Liver (tissue), 3 donors: ENCODE measurements at regions not wholly inside any gene's neighbourhood (a gene's known extent, or its start where the extent isn't known, plus 50 kb on each side); places are given as distances from the start of the nearest gene placed in this dataset.
A peak's percentile ranks its signal among the peaks of the same experiment; 100 is the strongest.

ENCODE experiments used
- CTCF ChIP-seq: fragments of 150-350 bp; IDR thresholded peaks from 2 replicates; pipeline ENCODE4 v1.5.1; 2017; ENCODE audit warnings: improper control_type of control experiment, low read depth, low read length; ENCODE audit not compliant: missing input control
- GABPA ChIP-seq, 2 donors: IDR thresholded peaks in 1 of 2; conservative IDR thresholded peaks in 1 of 2; 2 replicates each; pipeline ENCODE4 v1.6.1; 2016; ENCODE audit warnings: antibody characterized with exemption in 2 of 2, mild to moderate bottlenecking in 1 of 2, moderate library complexity in 1 of 2
- JUND ChIP-seq, 2 donors: IDR thresholded peaks; 2 replicates each; pipeline ENCODE4 v1.6.1; 2016; ENCODE audit warnings: antibody characterized with exemption in 2 of 2
- MAX ChIP-seq: IDR thresholded peaks from 2 replicates; pipeline ENCODE4 v1.6.1; 2016; ENCODE audit warnings: antibody characterized with exemption
- RAD21 ChIP-seq, 2 donors: IDR thresholded peaks; 2 replicates each; pipeline ENCODE4 v1.6.1; 2016; ENCODE audit warnings: antibody characterized with exemption in 2 of 2, mild to moderate bottlenecking in 2 of 2
- REST ChIP-seq: IDR thresholded peaks from 2 replicates; pipeline ENCODE4 v1.6.1; 2016; ENCODE audit warnings: antibody characterized with exemption, mild to moderate bottlenecking
- TAF1 ChIP-seq: conservative IDR thresholded peaks from 2 replicates; pipeline ENCODE4 v1.6.1; 2016; ENCODE audit warnings: antibody characterized with exemption, mild to moderate bottlenecking
- YY1 ChIP-seq: IDR thresholded peaks from 2 replicates; pipeline ENCODE4 v1.6.1; 2016; ENCODE audit warnings: antibody characterized with exemption, mild to moderate bottlenecking
- donor health status: healthy.
- donor health status: healthy.

- TF ChIP-seq YY1 = no peak
- no peak for TF ChIP-seq CTCF
- TF ChIP-seq RAD21 (IDR thresholded peaks at IDR 0.05) = peak; percentile 9 to 13
- TF ChIP-seq TAF1 = no peak
- TF ChIP-seq JUND (IDR thresholded peaks at IDR 0.05) = no peak
- TF ChIP-seq REST = no peak
- no peak for TF ChIP-seq MAX
- TF ChIP-seq GABPA (IDR thresholded peaks at IDR 0.05 in 1 of 2, conservative IDR thresholded peaks at IDR 0.05 in 1 of 2) = no peak
These were observed 227.6 kb upstream of the NPSR1 start for GRCh38 chr7:34430456-34430855.
